CD4-positive, alpha-beta memory T cell (primary cell): ENCODE measurements at regions not wholly inside any gene's neighbourhood (a gene's known extent, or its start where the extent isn't known, plus 50 kb on each side); places are given as distances from the start of the nearest gene placed in this dataset.

Experiments
- CTCF ChIA-PET: fragments of 350-600 bp; sonication (Branson Sonifier 250); formaldehyde crosslinking; loops from one replicate; lab custom pipeline; 2021; ENCODE audit warnings: inconsistent platforms; ENCODE audit not compliant: partially characterized antibody; lab: Charles Lee
- POLR2A ChIA-PET: fragments of 350-600 bp; sonication (Branson Sonifier 250); formaldehyde crosslinking; loops from one replicate; lab custom pipeline; 2021; ENCODE audit not compliant: partially characterized antibody; lab: Charles Lee
- DNase-seq, 5 donors: peaks; one replicate each; pipeline versions ENCODE4 v3.0.0 to v3.0.0-alpha.2; 2020 to 2022; ENCODE audit warnings: mixed read lengths in 1 of 5
- H3K27ac ChIP-seq: one replicate; pipeline ENCODE4 v1.7.0; 2013; ENCODE audit warnings: low read depth, low read length
- H3K27me3 ChIP-seq: 2 replicates; pipeline ENCODE4 v1.7.0; 2013; ENCODE audit warnings: mild to moderate bottlenecking, low read length, moderate library complexity; ENCODE audit not compliant: insufficient read depth
- H3K36me3 ChIP-seq: 2 replicates; pipeline ENCODE4 v1.7.0; 2013; ENCODE audit warnings: mild to moderate bottlenecking, low read length, moderate library complexity; ENCODE audit not compliant: insufficient read depth
- H3K4me1 ChIP-seq: 2 replicates; pipeline ENCODE4 v1.7.0; 2013; ENCODE audit warnings: mild to moderate bottlenecking, low read length, moderate library complexity; ENCODE audit not compliant: insufficient read depth
- H3K4me3 ChIP-seq, 2 donors: one replicate each; pipeline ENCODE4 v1.7.0; 2013; ENCODE audit warnings: low read length in 2 of 2, mild to moderate bottlenecking in 1 of 2
- H3K9me3 ChIP-seq, 2 donors: one replicate each; pipeline ENCODE4 v1.7.0; 2013; ENCODE audit warnings: low read length in 2 of 2, control low read depth in 1 of 2; ENCODE audit not compliant: control insufficient read depth in 1 of 2
- H3K27ac Mint-ChIP-seq, 7 donors: one replicate each; pipeline ENCODE4 v1.8.0; 2020 to 2021; ENCODE audit warnings: mixed read lengths in 7 of 7, mild to moderate bottlenecking in 6 of 7, inconsistent platforms in 3 of 7, moderate library complexity in 3 of 7
- H3K27me3 Mint-ChIP-seq, 2 donors: one replicate each; pipeline ENCODE4 v1.8.0; 2020 to 2021; ENCODE audit warnings: mixed read lengths in 2 of 2
- H3K36me3 Mint-ChIP-seq, 2 donors: one replicate each; pipeline ENCODE4 v1.8.0; 2020 to 2021; ENCODE audit warnings: mixed read lengths in 2 of 2, inconsistent platforms in 1 of 2, mild to moderate bottlenecking in 1 of 2
- H3K4me1 Mint-ChIP-seq, 4 donors: one replicate each; pipeline ENCODE4 v1.8.0; 2020 to 2021; ENCODE audit warnings: mixed read lengths in 4 of 4, mild to moderate bottlenecking in 1 of 4
- H3K4me3 Mint-ChIP-seq, 8 donors: one replicate each; pipeline ENCODE4 v1.8.0; 2020 to 2021; ENCODE audit warnings: mixed read lengths in 8 of 8, mild to moderate bottlenecking in 7 of 8, moderate library complexity in 6 of 8, inconsistent platforms in 3 of 8
- H3K9me3 Mint-ChIP-seq, 8 donors: one replicate each; pipeline ENCODE4 v1.8.0; 2020 to 2021; ENCODE audit warnings: mixed read lengths in 8 of 8, mild to moderate bottlenecking in 5 of 8, inconsistent platforms in 3 of 8, moderate library complexity in 1 of 8
- intact Hi-C: fragments of 100-400 bp; cut with micrococcal nuclease; formaldehyde crosslinking; loops from one replicate; pipeline ENCODE4 v1.15.1; 2023

- ChIA-PET CTCF (interaction anchor here (1.1 to 3.3 kb wide), 5 partner anchors 38 to 633 kb away, joined by 3 to 14 read pairs (median 5); partner anchors contain the start of gene KLF6), POLR2A (interaction anchor here (0.9 to 13.6 kb wide), 15 partner anchors 8 to 200 kb away, joined by 3 to 509 read pairs (median 18); partner anchors contain the start of gene KLF6)
- peak overlapping the region; percentile 9 to 72 (median 63) for H3K4me3 Mint-ChIP-seq
Measured at GRCh38 chr10:3873728-3874461, 88.9 kb upstream of the KLF6 start.

DNA sequence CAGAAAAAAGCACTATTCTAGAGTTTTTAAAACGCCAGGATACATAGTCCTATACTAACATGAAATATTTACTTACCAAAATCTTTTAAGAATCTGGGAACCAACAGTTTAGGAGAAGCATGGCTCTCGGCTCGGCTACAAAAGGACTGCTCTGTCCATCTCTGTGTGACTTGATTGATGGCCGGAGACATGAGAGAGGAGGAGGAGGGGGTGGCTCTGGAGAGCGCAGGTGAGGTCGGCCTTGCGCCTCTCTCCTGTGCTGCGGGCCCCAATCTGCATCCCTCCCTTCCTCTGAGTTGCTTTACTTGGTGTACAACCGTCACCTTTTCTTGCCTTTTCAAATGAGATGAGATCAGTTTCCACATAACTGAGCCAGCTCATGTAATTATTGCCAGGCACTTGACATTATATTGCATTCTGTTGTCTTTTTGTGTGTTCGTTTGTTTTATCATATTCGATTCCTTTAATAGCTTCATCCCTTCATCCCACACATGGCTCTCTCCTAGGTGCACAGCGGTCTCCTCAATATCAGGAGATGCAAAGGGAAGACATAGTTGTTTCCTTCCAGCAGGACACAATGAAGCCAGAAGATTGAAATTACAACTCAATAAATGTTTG is 87.8 kb upstream of the KLF6 start:
- H3K27me3 ChIP-seq: no peaks in the 10 kb centered on the region
- H3K4me3 ChIP-seq: no peak overlapping the region
- peak overlapping the region; percentile 94 for H3K27ac ChIP-seq
- H3K36me3 Mint-ChIP-seq: peaks cover 0 to 1% of the 10 kb centered on the region in 2 donors
- no peaks in the 10 kb centered on the region for H3K9me3 ChIP-seq
- POLR2A ChIA-PET: interaction anchor here (0.8 to 13.6 kb wide), 10 partner anchors 17 to 109 kb away, joined by 3 to 509 read pairs (median 5); partner anchors contain the start of gene KLF6
- no peaks in the 10 kb centered on the region for H3K36me3 ChIP-seq
- H3K27me3 Mint-ChIP-seq: no peaks in the 10 kb centered on the region
- intact Hi-C loops: loop anchor here (1.0 to 10.0 kb wide), 3 partner anchors 68 to 782 kb away; no protein-coding TSS in a partner anchor
- no peaks in the 10 kb centered on the region for H3K9me3 Mint-ChIP-seq
- no peak for DNase-seq
- CTCF ChIA-PET: interaction anchor here (1.4 to 3.3 kb wide), 3 partner anchors 37 to 88 kb away, joined by 4 to 9 read pairs (median 5); partner anchors contain the start of gene KLF6
- H3K4me3 Mint-ChIP-seq: peak overlapping the region in 6 of 8 donors; percentile 29 to 69 (median 53)
- H3K4me1 ChIP-seq: peaks cover 76% of the 10 kb centered on the region
- peak overlapping the region; percentile 96 to 100 (median 99) for H3K27ac Mint-ChIP-seq
- H3K4me1 Mint-ChIP-seq: peaks cover 53 to 84% (median 73%) of the 10 kb centered on the region in 4 donors

More at GRCh38 chr10:3873728-3874461, 88.9 kb upstream of the KLF6 start:
- H3K4me3 ChIP-seq: no peak overlapping the region
- Mint-ChIP-seq H3K9me3 (no peaks in the 10 kb centered on the region), H3K36me3 (peaks cover 0 to 1% of the 10 kb centered on the region in 2 donors), H3K27ac (peak overlapping the region; percentile 96 to 100 (median 99)), H3K27me3 (no peaks in the 10 kb centered on the region), H3K4me1 (peaks cover 49 to 76% (median 66%) of the 10 kb centered on the region in 4 donors)
- peaks cover 68% of the 10 kb centered on the region for H3K4me1 ChIP-seq
- peak overlapping the region; percentile 94 for H3K27ac ChIP-seq
- no peaks in the 10 kb centered on the region for H3K27me3 ChIP-seq
- no peaks in the 10 kb centered on the region for H3K9me3 ChIP-seq
- intact Hi-C loops: loop anchor here (1.0 to 10.0 kb wide), 5 partner anchors 19 to 781 kb away; no protein-coding TSS in a partner anchor
- peak; percentile 67 to 93 (median 90) for DNase-seq
- H3K36me3 ChIP-seq: no peaks in the 10 kb centered on the region

GRCh38 chr10:3871424-3871996 is 86.5 kb upstream of the KLF6 start:
- ChIA-PET POLR2A (interaction anchor here (0.6 to 13.6 kb wide), 6 partner anchors 18 to 114 kb away, joined by 3 to 509 read pairs (median 112); partner anchors contain the start of gene KLF6), CTCF (interaction anchor here (1.3 kb wide), 1 partner anchor 43 kb away, joined by 5 read pairs; no protein-coding TSS in a partner anchor)
- Histone ChIP-seq H3K4me1 (peaks cover 76% of the 10 kb centered on the region), H3K4me3 (no peak overlapping the region), H3K27me3 (no peaks in the 10 kb centered on the region), H3K27ac (peak overlapping the region; percentile 94), H3K36me3 (no peaks in the 10 kb centered on the region), H3K9me3 (no peaks in the 10 kb centered on the region)
- DNase-seq: no peak
- intact Hi-C loops: loop anchor here (10.0 kb wide), 1 partner anchor 783 kb away; no protein-coding TSS in a partner anchor
- Mint-ChIP-seq H3K4me1 (peaks cover 60 to 88% (median 74%) of the 10 kb centered on the region in 4 donors), H3K4me3 (peak overlapping the region in 3 of 8 donors; percentile 24 to 69 (median 58)), H3K27me3 (no peaks in the 10 kb centered on the region), H3K9me3 (no peaks in the 10 kb centered on the region), H3K36me3 (peaks cover 0 to 1% of the 10 kb centered on the region in 2 donors), H3K27ac (peak overlapping the region; percentile 96 to 100 (median 99))

DNA sequence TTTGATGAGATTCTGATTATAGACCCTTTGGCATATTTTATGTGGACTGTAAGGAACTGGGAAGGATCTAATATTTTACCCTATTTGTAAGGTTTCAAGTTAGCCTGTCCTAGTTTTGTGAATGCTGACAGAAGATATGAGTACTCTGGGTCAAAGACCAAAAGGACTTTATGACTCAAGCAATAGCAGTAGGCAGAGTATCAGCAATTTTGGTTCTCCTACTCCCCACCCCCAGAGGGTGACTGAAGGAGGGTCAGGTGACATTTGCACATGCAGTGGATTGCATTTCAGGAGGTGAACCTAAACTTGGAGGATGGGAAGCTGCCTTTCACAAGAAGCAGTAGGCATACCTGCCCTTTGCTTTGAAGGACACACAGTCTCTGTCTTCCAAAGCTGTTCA is 84.0 kb upstream of the KLF6 start:
- ChIA-PET POLR2A (interaction anchor here (13.6 kb wide), 1 partner anchor 86 kb away, joined by 509 read pairs; the partner anchor contains the start of gene KLF6), CTCF (interaction anchor here (1.3 kb wide), 1 partner anchor 10 kb away, joined by 4 read pairs; no protein-coding TSS in a partner anchor)
- Mint-ChIP-seq H3K27me3 (no peaks in the 10 kb centered on the region), H3K9me3 (no peaks in the 10 kb centered on the region), H3K4me3 (no peak overlapping the region), H3K4me1 (peaks cover 53 to 80% (median 65%) of the 10 kb centered on the region in 4 donors), H3K27ac (peak overlapping the region in 6 of 7 donors; percentile 64 to 90 (median 74)), H3K36me3 (peaks cover 0 to 1% of the 10 kb centered on the region in 2 donors)
- intact Hi-C loops: no loop called here
- Histone ChIP-seq H3K4me1 (peaks cover 64% of the 10 kb centered on the region), H3K27ac (no peak overlapping the region), H3K36me3 (no peaks in the 10 kb centered on the region), H3K4me3 (no peak overlapping the region), H3K9me3 (no peaks in the 10 kb centered on the region), H3K27me3 (no peaks in the 10 kb centered on the region)
- DNase-seq: no peak

DNA sequence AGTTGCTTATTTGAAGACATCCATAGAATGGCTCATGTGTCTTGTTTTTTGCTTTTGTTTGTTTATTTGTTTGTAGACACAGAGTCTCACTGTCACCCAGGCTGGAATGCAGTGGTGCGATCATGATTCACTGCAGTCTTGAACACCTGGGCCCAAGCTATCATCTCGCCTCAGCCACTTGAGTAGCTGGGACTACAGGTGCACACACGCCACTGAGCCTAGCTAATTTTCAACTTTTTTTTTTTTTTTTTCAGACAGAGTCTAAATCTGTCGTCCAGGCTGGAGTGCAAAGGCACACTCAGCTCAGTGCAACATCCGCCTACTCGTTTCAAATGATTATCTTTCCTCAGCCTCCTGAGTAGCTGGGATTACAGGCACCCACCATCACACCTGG is 83.3 kb upstream of the KLF6 start:
- Histone ChIP-seq H3K9me3 (no peaks in the 10 kb centered on the region), H3K4me1 (peaks cover 56% of the 10 kb centered on the region), H3K36me3 (no peaks in the 10 kb centered on the region), H3K4me3 (no peak overlapping the region), H3K27me3 (no peaks in the 10 kb centered on the region), H3K27ac (no peak overlapping the region)
- CTCF ChIA-PET: interaction anchor here (1.3 kb wide), 1 partner anchor 9 kb away, joined by 4 read pairs; no protein-coding TSS in a partner anchor
- Mint-ChIP-seq H3K27me3 (no peaks in the 10 kb centered on the region), H3K36me3 (no peaks in the 10 kb centered on the region), H3K4me1 (peaks cover 47 to 73% (median 59%) of the 10 kb centered on the region in 4 donors), H3K4me3 (peak overlapping the region in 2 of 8 donors; percentile 15 to 64), H3K27ac (peak overlapping the region; percentile 24 to 85 (median 69)), H3K9me3 (no peaks in the 10 kb centered on the region)
- DNase-seq: no peak
- intact Hi-C loops: no loop called here
- POLR2A ChIA-PET: interaction anchor here (1.4 to 13.6 kb wide), 3 partner anchors 15 to 85 kb away, joined by 3 to 509 read pairs (median 35); partner anchors contain the start of gene KLF6

- intact Hi-C loops: no loop called here
- Histone ChIP-seq H3K27me3 (no peaks in the 10 kb centered on the region), H3K36me3 (no peaks in the 10 kb centered on the region), H3K9me3 (no peaks in the 10 kb centered on the region), H3K4me3 (no peak overlapping the region), H3K27ac (peak overlapping the region; percentile 6), H3K4me1 (peaks cover 50% of the 10 kb centered on the region)
- CTCF ChIA-PET: no interaction called here
- Mint-ChIP-seq H3K9me3 (no peaks in the 10 kb centered on the region), H3K4me3 (peak overlapping the region in 4 of 8 donors; percentile 33 to 75 (median 56)), H3K27me3 (no peaks in the 10 kb centered on the region), H3K36me3 (no peaks in the 10 kb centered on the region), H3K27ac (peak overlapping the region; percentile 29 to 85 (median 69)), H3K4me1 (peaks cover 43 to 67% (median 53%) of the 10 kb centered on the region in 4 donors)
- POLR2A ChIA-PET: interaction anchor here (1.4 to 13.6 kb wide), 4 partner anchors 8 to 85 kb away, joined by 3 to 509 read pairs (median 30); partner anchors contain the start of gene KLF6
- peak in 1 of 5 donors; percentile 63 for DNase-seq
Measured at GRCh38 chr10:3867454-3868270, 82.7 kb upstream of the KLF6 start.
